HG02623 (cell line): ENCODE measurements at regions not wholly inside any gene's neighbourhood (a gene's known extent, or its start where the extent isn't known, plus 50 kb on each side); places are given as distances from the start of the nearest gene placed in this dataset.

Experiments
- ATAC-seq: cut with Tn5 transposase; IDR thresholded peaks from one replicate; pipeline ENCODE4 v1.9.1; 2021; ENCODE audit warnings: moderate library complexity; ENCODE audit not compliant: unreplicated experiment

- no peak for ATAC-seq
Measured at GRCh38 chr4:152039023-152039481, 278.2 kb upstream of the GATB start.

- no peak for ATAC-seq
Measured at GRCh38 chr4:152038238-152038637, 277.4 kb upstream of the GATB start.

- no peak for ATAC-seq
Measured at GRCh38 chr4:152037435-152037834, 276.6 kb upstream of the GATB start.

GRCh38 chr4:152033621-152034020 lies 272.8 kb upstream of the GATB start:
- ATAC-seq = no peak

GRCh38 chr4:152032722-152033131 lies 271.9 kb upstream of the GATB start:
- no peak for ATAC-seq

GRCh38 chr4:152029631-152030030 lies 268.8 kb upstream of the GATB start:
- ATAC-seq = no peak

- ATAC-seq = no peak
Measured at GRCh38 chr4:152028131-152028530, 267.3 kb upstream of the GATB start.

- ATAC-seq = no peak
Measured at GRCh38 chr4:152024881-152025280, 264.1 kb upstream of the GATB start.

- no peak for ATAC-seq
Measured at GRCh38 chr4:152023674-152024073, 262.9 kb upstream of the GATB start.

GRCh38 chr4:152022543-152022942 lies 261.7 kb upstream of the GATB start:
- ATAC-seq = no peak

- ATAC-seq = no peak
Measured at GRCh38 chr4:152021788-152022438, 261.1 kb upstream of the GATB start.

GRCh38 chr4:152020073-152020472 lies 259.3 kb upstream of the GATB start:
- no peak for ATAC-seq

- no peak for ATAC-seq
Measured at GRCh38 chr4:152016303-152016620, 255.5 kb upstream of the GATB start.

- ATAC-seq = no peak
Measured at GRCh38 chr4:152015597-152016302, 254.9 kb upstream of the GATB start.

GRCh38 chr4:152014280-152014679 lies 253.5 kb upstream of the GATB start:
- peak; percentile 94 for ATAC-seq

- no peak for ATAC-seq
Measured at GRCh38 chr4:152011469-152011868, 250.7 kb upstream of the GATB start.

GRCh38 chr4:152010710-152011079 lies 249.9 kb upstream of the GATB start:
- ATAC-seq = no peak

- no peak for ATAC-seq
Measured at GRCh38 chr4:152009983-152010709, 249.3 kb upstream of the GATB start.

- no peak for ATAC-seq
Measured at GRCh38 chr4:152009031-152009670, 248.3 kb upstream of the GATB start.

GRCh38 chr4:152007111-152007510 lies 246.3 kb upstream of the GATB start:
- ATAC-seq = no peak

- ATAC-seq = no peak
Measured at GRCh38 chr4:152004801-152005200, 244.0 kb upstream of the GATB start.

GRCh38 chr4:152000518-152000917 lies 239.7 kb upstream of the GATB start:
- ATAC-seq = no peak
